Stomach (tissue), 8 donors: ENCODE measurements at regions not wholly inside any gene's neighbourhood (a gene's known extent, or its start where the extent isn't known, plus 50 kb on each side); places are given as distances from the start of the nearest gene placed in this dataset.
"Not testable (repeated sequence)": the region's sequence is repeated elsewhere in the genome, so short reads cannot be mapped to it uniquely, and the experiment has no call there.

ENCODE experiments used
- DNase-seq, 2 donors: peaks; one replicate each; pipeline versions ENCODE4 v3.0.0 to v3.0.0-alpha.2; 2013 to 2019
- H3K27ac ChIP-seq, 5 donors: fragments of 200-600 bp in 4 of 5; sonication (generic) in 4 of 5; one replicate each; pipeline ENCODE4 v1.5.1; 2013 to 2019; ENCODE audit warnings: mild to moderate bottlenecking in 1 of 5, moderate library complexity in 1 of 5
- H3K27me3 ChIP-seq, 3 donors: fragments of 200-600 bp; sonication (generic); one replicate each; pipeline ENCODE4 v1.5.1; 2017 to 2019; ENCODE audit warnings: mixed run types in 1 of 3
- H3K36me3 ChIP-seq, 4 donors: fragments of 200-600 bp; sonication (generic); 1 replicate in 3 of 4; 2 replicates in 1 of 4; pipeline ENCODE4 v1.5.1; 2016 to 2019
- H3K4me1 ChIP-seq, 4 donors: fragments of 200-600 bp; sonication (generic); one replicate each; pipeline ENCODE4 v1.5.1; 2016 to 2019
- H3K4me3 ChIP-seq, 4 donors: fragments of 200-600 bp; sonication (generic) in 3 of 4; one replicate each; pipeline ENCODE4 v1.5.1; 2016 to 2019; ENCODE audit warnings: mild to moderate bottlenecking in 1 of 4
- H3K9me3 ChIP-seq, 4 donors: fragments of 200-600 bp; sonication (generic); one replicate each; pipeline ENCODE4 v1.5.1; 2016 to 2019
- EP300 ChIP-seq: sonication (generic); formaldehyde crosslinking; IDR thresholded peaks from one replicate; pipeline ENCODE4 v1.6.1; 2017; ENCODE audit warnings: antibody characterized with exemption
- POLR2A ChIP-seq, 4 donors: fragments of 450-650 bp; IDR thresholded peaks; one replicate each; pipeline ENCODE4 v1.6.1; 2016; ENCODE audit warnings: antibody characterized with exemption in 4 of 4, control low read depth in 2 of 4, mild to moderate bottlenecking in 1 of 4, moderate library complexity in 1 of 4
- POLR2AphosphoS5 ChIP-seq, 3 donors: sonication (generic); formaldehyde crosslinking; IDR thresholded peaks; one replicate each; pipeline ENCODE4 v1.6.1; 2016; ENCODE audit warnings: antibody characterized with exemption in 3 of 3
- WGBS, 5 donors: extraction: QIAGEN DNeasy Blood & Tissue Kit in 3 of 5; methylation state at CpG; one replicate each; pipeline versions ENCODE4 v1.1.5 to v1.1.7; 2013 to 2018; 5-methylcytosine and 5-hydroxymethylcytosine counted together
- intact Hi-C: fragments of 100-400 bp; cut with DNase I; formaldehyde crosslinking; loops from one replicate; pipeline ENCODE4 v1.15.1; 2023; ENCODE audit warnings: low total_unique reads
- TF ChIP-seq, protein P1 (sequence below), 7 experiments: fragments of 450-650 bp in 4 of 7; fragments of 200-600 bp in 3 of 7; sonication (generic) in 3 of 7; IDR thresholded peaks; one replicate each; pipeline ENCODE4 v1.5.1; 2016 to 2019; ENCODE audit warnings: antibody characterized with exemption in 7 of 7, control low read depth in 2 of 7, mild to moderate bottlenecking in 1 of 7
- donor health status: healthy with polysubstance abuse.
- donor health status: Bipolar disorder and iron deficiency.
- donor health status: healthy.

DNA sequence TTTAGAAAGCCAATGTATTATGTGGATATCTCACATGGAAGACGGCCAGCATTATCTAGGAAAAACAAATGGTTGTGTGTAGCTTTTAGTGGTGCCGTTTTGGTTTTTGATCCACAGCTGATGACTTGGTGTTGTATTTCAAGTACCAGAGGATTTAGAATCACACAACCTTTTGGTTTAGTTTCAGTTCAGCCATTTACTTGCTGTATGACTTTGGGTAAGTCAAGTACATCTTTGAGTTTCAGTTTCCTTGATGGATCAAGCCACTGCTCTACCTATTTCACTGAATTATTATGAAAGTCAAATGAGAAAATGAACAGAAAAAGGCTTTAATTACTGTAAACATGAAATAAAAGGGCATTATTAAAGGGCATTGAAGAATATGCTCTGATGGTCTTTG, 205.6 kb downstream of the ZIC3 start:
- 44 to 64% (median 49%) methylated on average over 2 of the region's 2 CpGs for WGBS, 5 donors
- Histone ChIP-seq H3K27me3 (no peaks in the 10 kb centered on the region), H3K4me3 (no peak overlapping the region), H3K27ac (no peak overlapping the region), H3K4me1 (no peaks in the 10 kb centered on the region), H3K36me3 (no peaks in the 10 kb centered on the region), H3K9me3 (peaks cover 0 to 26% (median 12%) of the 10 kb centered on the region in 4 donors)
- TF ChIP-seq POLR2A (IDR thresholded peaks at IDR 0.05) (no peak), EP300 (no peak), POLR2AphosphoS5 (IDR thresholded peaks at IDR 0.05) (no peak)
- TF ChIP-seq, protein P1, sequence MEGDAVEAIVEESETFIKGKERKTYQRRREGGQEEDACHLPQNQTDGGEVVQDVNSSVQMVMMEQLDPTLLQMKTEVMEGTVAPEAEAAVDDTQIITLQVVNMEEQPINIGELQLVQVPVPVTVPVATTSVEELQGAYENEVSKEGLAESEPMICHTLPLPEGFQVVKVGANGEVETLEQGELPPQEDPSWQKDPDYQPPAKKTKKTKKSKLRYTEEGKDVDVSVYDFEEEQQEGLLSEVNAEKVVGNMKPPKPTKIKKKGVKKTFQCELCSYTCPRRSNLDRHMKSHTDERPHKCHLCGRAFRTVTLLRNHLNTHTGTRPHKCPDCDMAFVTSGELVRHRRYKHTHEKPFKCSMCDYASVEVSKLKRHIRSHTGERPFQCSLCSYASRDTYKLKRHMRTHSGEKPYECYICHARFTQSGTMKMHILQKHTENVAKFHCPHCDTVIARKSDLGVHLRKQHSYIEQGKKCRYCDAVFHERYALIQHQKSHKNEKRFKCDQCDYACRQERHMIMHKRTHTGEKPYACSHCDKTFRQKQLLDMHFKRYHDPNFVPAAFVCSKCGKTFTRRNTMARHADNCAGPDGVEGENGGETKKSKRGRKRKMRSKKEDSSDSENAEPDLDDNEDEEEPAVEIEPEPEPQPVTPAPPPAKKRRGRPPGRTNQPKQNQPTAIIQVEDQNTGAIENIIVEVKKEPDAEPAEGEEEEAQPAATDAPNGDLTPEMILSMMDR (IDR thresholded peaks at IDR 0.05): no peak
- intact Hi-C loops: no loop called here
- no peak for DNase-seq

DNA sequence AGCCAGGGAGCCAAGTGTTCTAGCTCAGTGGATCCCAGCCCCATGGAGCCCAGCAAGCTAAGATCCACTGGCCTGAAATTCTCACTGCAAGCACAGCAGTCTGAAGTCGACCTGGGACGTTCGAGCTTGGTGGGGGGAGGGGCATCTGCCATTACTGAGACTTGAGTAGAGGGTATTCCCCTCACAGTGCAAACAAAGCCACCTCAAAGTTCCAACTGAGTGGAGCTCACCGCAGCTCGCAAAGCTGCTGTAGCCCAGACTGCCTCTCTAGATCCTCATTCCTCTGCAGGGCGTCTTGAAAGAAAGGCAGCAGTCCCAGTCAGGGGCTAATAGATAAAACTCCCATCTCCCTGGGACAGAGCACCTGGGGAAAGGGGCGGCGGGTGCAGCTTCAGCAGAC, 226.3 kb downstream of the ZIC3 start:
- Histone ChIP-seq H3K9me3 (no peaks in the 10 kb centered on the region), H3K4me3 (no peak overlapping the region), H3K27me3 (no peaks in the 10 kb centered on the region), H3K4me1 (no peaks in the 10 kb centered on the region), H3K36me3 (no peaks in the 10 kb centered on the region), H3K27ac (no peak overlapping the region)
- DNase-seq: no peak
- intact Hi-C loops: no loop called here
- WGBS, 5 donors: 61 to 72% (median 67%) methylated on average over 3 to 8 of the region's 8 CpGs
- TF ChIP-seq EP300: no peak
- TF ChIP-seq POLR2AphosphoS5 (IDR thresholded peaks at IDR 0.05): no peak
- TF ChIP-seq, protein P1 (IDR thresholded peaks at IDR 0.05): no peak
- no peak for TF ChIP-seq POLR2A (IDR thresholded peaks at IDR 0.05)

DNA sequence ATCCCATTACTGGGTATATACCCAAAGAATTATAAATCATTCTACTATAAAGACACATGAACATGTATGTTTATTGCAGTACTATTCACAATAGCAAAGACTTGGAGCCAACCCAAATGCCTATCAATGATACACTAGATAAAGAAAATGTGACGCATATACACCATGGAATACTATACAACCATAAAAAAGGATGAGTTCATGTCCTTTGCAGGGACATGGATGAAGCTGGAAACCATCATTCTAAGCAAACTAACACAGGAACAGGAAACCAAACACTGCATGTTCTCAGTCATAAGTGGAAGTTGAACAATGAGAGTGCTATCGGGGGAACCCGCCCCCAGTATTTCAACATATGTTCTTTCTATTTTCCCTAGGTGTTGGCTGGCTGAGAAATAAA, 232.0 kb downstream of the ZIC3 start:
- 71 to 93% (median 90%) methylated on average over 3 of the region's 3 CpGs for WGBS, 5 donors
- DNase-seq, intact Hi-C loops, H3K27me3 ChIP-seq, H3K27ac ChIP-seq, H3K36me3 ChIP-seq, H3K9me3 ChIP-seq, H3K4me1 ChIP-seq, H3K4me3 ChIP-seq: not testable (repeated sequence)

DNA sequence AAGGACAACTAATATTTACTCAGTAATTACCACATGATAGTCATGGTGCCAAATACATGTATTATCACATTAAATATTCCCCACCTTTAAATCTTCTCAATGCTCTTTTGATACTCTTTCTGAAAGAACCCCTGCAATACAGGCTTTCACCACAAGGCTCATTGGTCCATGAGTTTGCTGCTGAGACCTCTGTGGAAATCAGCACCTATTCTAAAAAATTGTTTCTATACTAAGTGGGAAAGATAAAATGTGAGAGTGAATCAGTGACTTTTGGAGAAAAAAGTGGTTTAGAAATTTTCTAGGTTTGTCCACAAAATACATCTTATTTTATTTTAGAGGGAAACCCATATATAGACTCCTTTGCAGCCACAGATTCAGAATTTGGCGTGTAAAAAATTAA, 257.3 kb downstream of the ZIC3 start:
- TF ChIP-seq POLR2A (IDR thresholded peaks at IDR 0.05) (no peak), POLR2AphosphoS5 (IDR thresholded peaks at IDR 0.05) (no peak), EP300 (no peak)
- TF ChIP-seq, protein P1 (IDR thresholded peaks at IDR 0.05): peak in 1 of 7 experiments; percentile 7
- H3K27ac ChIP-seq: no peak overlapping the region
- no peaks in the 10 kb centered on the region for H3K36me3 ChIP-seq
- no peaks in the 10 kb centered on the region for H3K4me1 ChIP-seq
- H3K4me3 ChIP-seq: no peak overlapping the region
- 88 to 98% (median 93%) methylated on average over 1 of the region's 1 CpG for WGBS, 5 donors
- H3K9me3 ChIP-seq: peaks cover 0 to 8% (median 2%) of the 10 kb centered on the region in 4 donors
- DNase-seq: no peak
- intact Hi-C loops: no loop called here
- no peaks in the 10 kb centered on the region for H3K27me3 ChIP-seq

DNA sequence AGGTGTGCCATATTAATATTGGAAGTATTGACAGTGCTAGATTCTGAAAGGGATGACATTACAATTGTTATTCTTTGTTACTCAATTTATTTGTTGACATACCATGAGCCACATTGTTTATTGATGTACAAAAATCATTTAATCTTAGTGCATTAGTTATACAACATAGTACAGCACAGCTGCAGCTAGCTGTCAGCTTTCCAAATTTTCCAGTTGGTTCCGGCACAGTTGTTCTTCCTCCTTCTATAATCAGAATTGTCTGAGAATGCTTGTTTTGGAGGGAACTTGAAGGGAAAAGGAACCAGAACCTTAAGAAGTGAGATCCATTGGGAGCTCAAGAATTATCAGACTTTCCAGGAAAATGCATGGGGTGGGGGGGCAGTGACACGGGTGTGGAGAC, 281.4 kb downstream of the ZIC3 start:
- DNase-seq: peak in 1 of 2 donors; percentile 12
- no peaks in the 10 kb centered on the region for H3K36me3 ChIP-seq
- no peak overlapping the region for H3K27ac ChIP-seq
- H3K9me3 ChIP-seq: no peaks in the 10 kb centered on the region
- no peaks in the 10 kb centered on the region for H3K4me1 ChIP-seq
- intact Hi-C loops: no loop called here
- TF ChIP-seq, protein P1 (IDR thresholded peaks at IDR 0.05): no peak
- TF ChIP-seq POLR2A (IDR thresholded peaks at IDR 0.05) (no peak), POLR2AphosphoS5 (IDR thresholded peaks at IDR 0.05) (no peak), EP300 (no peak)
- 57 to 75% (median 65%) methylated on average over 2 of the region's 2 CpGs for WGBS, 5 donors
- no peaks in the 10 kb centered on the region for H3K27me3 ChIP-seq
- H3K4me3 ChIP-seq: no peak overlapping the region
